H1 (cell line): ENCODE measurements at regions not wholly inside any gene's neighbourhood (a gene's known extent, or its start where the extent isn't known, plus 50 kb on each side); places are given as distances from the start of the nearest gene placed in this dataset.

Experiments
- CTCF ChIA-PET: fragments of 300-600 bp; sonication (Branson Sonifier 250); formaldehyde crosslinking; loops from one replicate; lab custom pipeline; 2021; ENCODE audit not compliant: partially characterized antibody; lab: Charles Lee
- POLR2A ChIA-PET: fragments of 300-600 bp; sonication (Branson Sonifier 250); formaldehyde crosslinking; loops from one replicate; lab custom pipeline; 2021; ENCODE audit warnings: inconsistent platforms; ENCODE audit not compliant: partially characterized antibody; lab: Charles Lee
- DNase-seq, 2 experiments: peaks; one replicate each; pipeline versions ENCODE4 v3.0.0 to v3.0.0-alpha.2; 2010 to 2022; ENCODE audit warnings: low spot score in 2 of 2, low read depth in 1 of 2, mixed read lengths in 1 of 2
- FAIRE-seq: peaks from 2 replicates; lab custom pipeline; 2011; peaks lifted over from hg19 to GRCh38; lab: Jason Lieb, UNC
- H2AFZ ChIP-seq: 2 replicates; pipeline ENCODE4 v1.8.1; 2012; ENCODE audit warnings: low read length, inconsistent platforms
- H2AK5ac ChIP-seq: 2 replicates; pipeline ENCODE4 v1.6.1; 2013; ENCODE audit warnings: low read depth, low read length
- H2BK120ac ChIP-seq: replicated peaks from 2 replicates; pipeline ENCODE3; 2013; ENCODE audit warnings: low read depth, low read length, inconsistent platforms
- H2BK12ac ChIP-seq: 2 replicates; pipeline ENCODE4 v1.6.1; 2013; ENCODE audit warnings: low read depth, low read length
- H2BK15ac ChIP-seq: 2 replicates; pipeline ENCODE4 v1.6.1; 2013; ENCODE audit warnings: low read length
- H2BK20ac ChIP-seq: 2 replicates; pipeline ENCODE4 v1.6.1; 2013; ENCODE audit warnings: low read length
- H2BK5ac ChIP-seq: 2 replicates; pipeline ENCODE4 v1.6.1; 2013; ENCODE audit warnings: low read depth, low read length
- H3K14ac ChIP-seq: 2 replicates; pipeline ENCODE4 v1.6.1; 2013; ENCODE audit warnings: inconsistent platforms; ENCODE audit not compliant: insufficient read length
- H3K18ac ChIP-seq: 2 replicates; pipeline ENCODE4 v1.6.1; 2013; ENCODE audit warnings: low read length; ENCODE audit errors: extremely low read depth
- H3K23ac ChIP-seq: 2 replicates; pipeline ENCODE4 v1.6.1; 2013; ENCODE audit warnings: inconsistent platforms; ENCODE audit not compliant: insufficient read length
- H3K23me2 ChIP-seq: 2 replicates; pipeline ENCODE4 v1.6.1; 2013; ENCODE audit warnings: low read depth, low read length
- H3K27ac ChIP-seq: 2 replicates; pipeline ENCODE4 v1.6.1; 2011; ENCODE audit warnings: low read depth, low read length, inconsistent platforms
- H3K27me3 ChIP-seq, 4 experiments: replicated peaks in 1 of 4; 1 replicate in 1 of 4; 2 replicates in 3 of 4; pipeline versions ENCODE4 v1.6.1 to v1.8.1; 2011 to 2013; ENCODE audit warnings: low read length in 3 of 4, mild to moderate bottlenecking in 3 of 4, inconsistent platforms in 2 of 4, mixed read lengths in 2 of 4, moderate library complexity in 1 of 4; ENCODE audit not compliant: control insufficient read depth in 3 of 4, insufficient read depth in 3 of 4; ENCODE audit errors: extremely low read depth in 1 of 4
- H3K36me3 ChIP-seq, 4 experiments: 2 replicates each; pipeline versions ENCODE4 v1.6.1 to v1.8.1; 2011 to 2013; ENCODE audit warnings: mild to moderate bottlenecking in 4 of 4, low read length in 3 of 4, moderate library complexity in 2 of 4, control low read depth in 1 of 4, inconsistent platforms in 1 of 4; ENCODE audit not compliant: insufficient read depth in 4 of 4, control insufficient read depth in 2 of 4
- H3K4ac ChIP-seq: replicated peaks from 2 replicates; pipeline ENCODE3; 2013; ENCODE audit warnings: low read length, low read depth, mixed read lengths, inconsistent platforms; ENCODE audit not compliant: insufficient read length
- H3K4me1 ChIP-seq, 4 experiments: replicated peaks in 1 of 4; 1 replicate in 1 of 4; 2 replicates in 3 of 4; pipeline versions ENCODE4 v1.6.1 to v1.8.1; 2011 to 2013; ENCODE audit warnings: low read length in 3 of 4, inconsistent platforms in 2 of 4, mixed read lengths in 1 of 4; ENCODE audit not compliant: insufficient read depth in 4 of 4, control insufficient read depth in 3 of 4
- H3K4me2 ChIP-seq, 2 experiments: 2 replicates each; pipeline versions ENCODE4 v1.6.1 to v1.8.1; 2011 to 2013; ENCODE audit warnings: low read depth in 2 of 2, low read length in 2 of 2, control low read depth in 1 of 2, inconsistent platforms in 1 of 2, mild to moderate bottlenecking in 1 of 2; ENCODE audit not compliant: insufficient read depth in 1 of 2
- H3K4me3 ChIP-seq, 4 experiments: fragments of 200-600, 300-600 bp in 1 of 4; sonication (generic), shearing (Covaris generic), sonication (Bioruptor Twin) in 1 of 4; 2 replicates each; pipeline versions ENCODE4 v1.5.1 to v1.8.1; 2011 to 2016; ENCODE audit warnings: low read length in 4 of 4, low read depth in 3 of 4, control low read depth in 2 of 4, inconsistent platforms in 2 of 4, mild to moderate bottlenecking in 2 of 4, mixed read lengths in 1 of 4, moderate library complexity in 1 of 4; ENCODE audit not compliant: insufficient read depth in 2 of 4; ENCODE audit errors: extremely low read depth in 1 of 4
- H3K56ac ChIP-seq: replicated peaks from 2 replicates; pipeline ENCODE3; 2013; ENCODE audit warnings: low read depth, mild to moderate bottlenecking, mixed read lengths, low read length, inconsistent platforms; ENCODE audit not compliant: insufficient read length
- H3K79me1 ChIP-seq: 2 replicates; pipeline ENCODE4 v1.6.1; 2013; ENCODE audit warnings: low read depth, low read length, control low read depth
- H3K79me2 ChIP-seq, 2 experiments: 2 replicates each; pipeline versions ENCODE4 v1.6.1 to v1.8.1; 2012 to 2013; ENCODE audit warnings: low read length in 2 of 2, mild to moderate bottlenecking in 2 of 2, inconsistent platforms in 1 of 2; ENCODE audit not compliant: insufficient read depth in 2 of 2, control insufficient read depth in 1 of 2
- H3K9ac ChIP-seq, 4 experiments: replicated peaks in 1 of 4; 1 replicate in 1 of 4; 2 replicates in 3 of 4; pipeline versions ENCODE4 v1.6.1 to v1.8.1; 2011 to 2013; ENCODE audit warnings: low read depth in 3 of 4, low read length in 3 of 4, control low read depth in 2 of 4, mild to moderate bottlenecking in 2 of 4, moderate library complexity in 2 of 4, inconsistent platforms in 1 of 4; ENCODE audit errors: extremely low read depth in 1 of 4
- H3K9me3 ChIP-seq, 2 experiments: 2 replicates each; pipeline versions ENCODE4 v1.6.1 to v1.8.1; 2012 to 2013; ENCODE audit warnings: mild to moderate bottlenecking in 2 of 2, moderate library complexity in 2 of 2, control low read depth in 1 of 2, inconsistent platforms in 1 of 2, low read depth in 1 of 2, low read length in 1 of 2, mixed read lengths in 1 of 2; ENCODE audit not compliant: insufficient read depth in 2 of 2
- H4K20me1 ChIP-seq, 2 experiments: replicated peaks in 1 of 2; 2 replicates each; pipeline versions ENCODE3 to v1.8.1; 2011 to 2013; ENCODE audit warnings: inconsistent platforms in 2 of 2, low read length in 2 of 2, mild to moderate bottlenecking in 1 of 2; ENCODE audit not compliant: insufficient read depth in 2 of 2, control insufficient read depth in 1 of 2
- H4K5ac ChIP-seq: 2 replicates; pipeline ENCODE4 v1.6.1; 2013; ENCODE audit warnings: low read length, low read depth, mixed read lengths, inconsistent platforms; ENCODE audit not compliant: insufficient read length
- H4K8ac ChIP-seq: 2 replicates; pipeline ENCODE4 v1.8.0; 2013; ENCODE audit warnings: mild to moderate bottlenecking, moderate library complexity, low read length, inconsistent platforms; ENCODE audit not compliant: insufficient read depth; ENCODE audit errors: extremely low read depth
- H4K91ac ChIP-seq: replicated peaks from 2 replicates; pipeline ENCODE3; 2013; ENCODE audit warnings: low read length, mixed read lengths, inconsistent platforms; ENCODE audit not compliant: insufficient read length
- BRCA1 ChIP-seq: IDR thresholded peaks from 2 replicates; pipeline ENCODE4 v1.6.1; 2012; ENCODE audit warnings: low read depth, low read length, improper control_type of control experiment
- CTCF ChIP-seq, 3 experiments: IDR thresholded peaks; 1 replicate in 2 of 3; 2 replicates in 1 of 3; pipeline versions ENCODE4 v1.5.1 to v1.6.1; 2011; ENCODE audit warnings: low read length in 3 of 3, mild to moderate bottlenecking in 3 of 3, inconsistent platforms in 2 of 3, low read depth in 1 of 3, moderate library complexity in 1 of 3; ENCODE audit not compliant: insufficient read depth in 1 of 3; ENCODE audit errors: control extremely low read depth in 1 of 3
- HDAC2 ChIP-seq, 2 experiments: fragments of 300-600 bp in 1 of 2; sonication (generic) in 1 of 2; IDR thresholded peaks; 2 replicates each; pipeline ENCODE4 v1.6.1; 2011 to 2012; ENCODE audit warnings: low read depth in 2 of 2, low read length in 2 of 2, mild to moderate bottlenecking in 2 of 2, moderate library complexity in 2 of 2, borderline replicate concordance in 1 of 2, inconsistent platforms in 1 of 2
- HDAC6 ChIP-seq: IDR thresholded peaks from one replicate; pipeline ENCODE4 v1.7.1; 2012; ENCODE audit warnings: low read depth, mild to moderate bottlenecking, inconsistent platforms, low read length, moderate library complexity
- JUND ChIP-seq: IDR thresholded peaks from 2 replicates; pipeline ENCODE4 v1.6.1; 2011; ENCODE audit warnings: mild to moderate bottlenecking, improper control_type of control experiment, low read length
- KDM1A ChIP-seq: fragments of 200-600, 300-600 bp; sonication (generic); IDR thresholded peaks from 2 replicates; pipeline ENCODE4 v1.7.1; 2016; ENCODE audit warnings: mild to moderate bottlenecking, low read length, borderline replicate concordance
- POLR2A ChIP-seq, 2 experiments: IDR thresholded peaks; 1 replicate in 1 of 2; 2 replicates in 1 of 2; pipeline ENCODE4 v1.6.1; 2011; ENCODE audit warnings: low read depth in 2 of 2, low read length in 2 of 2, mild to moderate bottlenecking in 2 of 2; ENCODE audit errors: control extremely low read depth in 1 of 2
- RBBP5 ChIP-seq: IDR thresholded peaks from 2 replicates; pipeline ENCODE4 v1.7.1; 2012; ENCODE audit warnings: low read depth, mild to moderate bottlenecking, inconsistent platforms, low read length, moderate library complexity, borderline replicate concordance
- SP2 ChIP-seq: IDR thresholded peaks from 2 replicates; pipeline ENCODE4 v1.6.1; 2012; ENCODE audit warnings: mild to moderate bottlenecking, low read length, inconsistent platforms
- TEAD4 ChIP-seq: IDR thresholded peaks from 2 replicates; pipeline ENCODE4 v1.6.1; 2012; ENCODE audit warnings: low read depth, low read length, inconsistent platforms, mixed read lengths
- USF2 ChIP-seq: IDR thresholded peaks from 2 replicates; pipeline ENCODE4 v1.6.1; 2011; ENCODE audit warnings: low read length, improper control_type of control experiment
- WGBS, 2 experiments: shearing (Covaris generic) in 1 of 2; methylation state at CpG; one replicate each; pipeline versions ENCODE4 v1.1.6 to v1.1.7; 2013 to 2015; ENCODE audit warnings: low lambda C conversion rate in 2 of 2, mixed read lengths in 2 of 2, inconsistent platforms in 1 of 2, low coverage in 1 of 2, missing lambda C conversion rate in 1 of 2; ENCODE audit not compliant: insufficient replicate concordance in 2 of 2, insufficient coverage in 1 of 2, insufficient read length in 1 of 2; ENCODE audit errors: extremely low coverage in 1 of 2, missing lambda C conversion rate in 1 of 2; 5-methylcytosine and 5-hydroxymethylcytosine counted together

- Histone ChIP-seq H3K14ac (no peak overlapping the region), H3K79me1 (no peaks in the 10 kb centered on the region), H3K79me2 (no peaks in the 10 kb centered on the region), H4K91ac (no peak overlapping the region), H3K9me3 (no peaks in the 10 kb centered on the region), H2AFZ (no peak overlapping the region), H4K20me1 (no peaks in the 10 kb centered on the region), H3K4me2 (no peak overlapping the region), H3K9ac (no peak overlapping the region), H2BK12ac (no peak overlapping the region), H3K4me1 (no peaks in the 10 kb centered on the region), H3K23ac (no peak overlapping the region), H3K27me3 (no peaks in the 10 kb centered on the region), H2BK5ac (no peak overlapping the region), H4K5ac (no peak overlapping the region), H2BK120ac (no peak overlapping the region), H3K4ac (no peak overlapping the region), H3K4me3 (no peak overlapping the region), H3K23me2 (no peaks in the 10 kb centered on the region), H3K36me3 (no peaks in the 10 kb centered on the region), H2BK20ac (no peak overlapping the region), H2AK5ac (no peak overlapping the region), H2BK15ac (no peak overlapping the region), H3K27ac (no peak overlapping the region), H3K56ac (no peak overlapping the region), H3K18ac (no peak overlapping the region), H4K8ac (no peak overlapping the region)
- ChIA-PET CTCF (interaction anchor here (0.6 to 3.0 kb wide), 2 partner anchors 11 to 15 kb away, joined by 3 to 9 read pairs; no protein-coding TSS in a partner anchor), POLR2A (no interaction called here)
- DNase-seq (no peak), FAIRE-seq (no peak)
- WGBS, 2 experiments = 91% methylated on average over 10 of the region's 10 CpGs; no CpG with 5 or more reads in 1 of the 2 experiments
- no peak for TF ChIP-seq KDM1A
- TF ChIP-seq USF2 = no peak
- TF ChIP-seq JUND = no peak
- no peak for TF ChIP-seq TEAD4
- no peak for TF ChIP-seq HDAC6
- TF ChIP-seq POLR2A (IDR thresholded peaks at IDR 0.05; ENCODE audit: control extremely low read depth in 1 of 2, low read depth in 2 of 2, low read length in 2 of 2) = no peak
- TF ChIP-seq BRCA1 = no peak
- TF ChIP-seq HDAC2 (IDR thresholded peaks at IDR 0.05; ENCODE audit: borderline replicate concordance in 1 of 2, low read depth in 2 of 2, low read length in 2 of 2) = no peak
- TF ChIP-seq SP2 = no peak
- TF ChIP-seq RBBP5 = no peak
- no peak for TF ChIP-seq CTCF (IDR thresholded peaks at IDR 0.05; ENCODE audit: control extremely low read depth in 1 of 3, insufficient read depth in 1 of 3, low read depth in 1 of 3, low read length in 3 of 3)
These were observed 270.8 kb downstream of the CALCRL start for GRCh38 chr2:187177253-187177652.
